ENCODE measurements at regions not wholly inside any gene's neighbourhood (a gene's known extent, or its start where the extent isn't known, plus 50 kb on each side); places are given as distances from the start of the nearest gene placed in this dataset.
"Not testable (repeated sequence)": the region's sequence is repeated elsewhere in the genome, so short reads cannot be mapped to it uniquely, and the experiment has no call there.

DNA sequence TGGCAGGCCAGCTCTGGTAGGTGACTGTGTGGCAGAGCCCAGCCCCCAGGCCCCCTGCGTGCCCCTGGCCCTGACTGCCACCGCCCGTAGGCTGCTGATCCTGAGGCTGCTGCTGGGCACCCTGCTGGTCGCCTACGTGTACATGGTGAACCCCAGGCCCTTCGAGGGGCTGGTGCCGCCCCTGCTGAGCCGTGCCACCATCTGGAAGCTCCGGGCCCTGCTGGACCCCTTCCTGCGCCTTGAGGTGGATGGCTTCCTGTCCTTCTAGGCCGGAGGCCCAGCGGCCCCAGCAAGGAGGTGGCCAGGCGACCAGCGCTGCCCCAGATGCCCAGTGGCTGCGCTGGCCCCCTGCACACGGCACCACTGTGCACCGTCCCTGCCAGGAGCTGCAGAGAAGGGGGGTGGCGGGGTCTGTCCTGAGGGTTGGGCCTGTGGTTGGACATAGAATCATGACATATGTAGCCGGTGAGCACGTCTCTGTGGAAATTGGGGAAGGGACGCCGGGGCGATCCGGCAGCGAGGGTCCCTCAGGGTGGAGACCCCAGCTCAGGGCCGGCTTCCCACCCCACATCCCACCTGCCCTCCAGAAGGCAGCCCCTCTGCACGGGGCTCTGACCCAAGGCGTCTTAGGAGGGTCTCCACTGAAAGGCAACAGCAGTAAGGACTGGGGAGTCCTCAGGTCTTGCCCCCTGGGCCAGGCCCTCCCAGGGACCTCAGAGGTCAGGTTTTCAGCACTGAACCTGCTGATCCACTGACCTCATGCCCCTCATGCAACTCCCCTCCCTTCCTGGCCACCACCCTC lies 185.4 kb downstream of the IGLL1 start:
- Mint-ChIP-seq H3K4me3 (ENCODE audit: unreplicated experiment) (no peak overlapping the region), H3K27me3 (ENCODE audit: insufficient read depth, unreplicated experiment) (no peaks in the 10 kb centered on the region), H3K36me3 (ENCODE audit: insufficient read depth, unreplicated experiment) (no peaks in the 10 kb centered on the region), H3K9me3 (ENCODE audit: unreplicated experiment) (no peaks in the 10 kb centered on the region), H3K27ac (ENCODE audit: low read depth, unreplicated experiment) (no peak overlapping the region), H3K4me1 (ENCODE audit: insufficient read depth, unreplicated experiment) (no peaks in the 10 kb centered on the region)
- POLR2A ChIA-PET = no interaction called here
- CTCF ChIA-PET = interaction anchor here (0.6 to 1.7 kb wide), 2 partner anchors 9 to 1189 kb away, joined by 3 to 5 read pairs; no protein-coding TSS in a partner anchor
- TF ChIP-seq, protein P1, sequence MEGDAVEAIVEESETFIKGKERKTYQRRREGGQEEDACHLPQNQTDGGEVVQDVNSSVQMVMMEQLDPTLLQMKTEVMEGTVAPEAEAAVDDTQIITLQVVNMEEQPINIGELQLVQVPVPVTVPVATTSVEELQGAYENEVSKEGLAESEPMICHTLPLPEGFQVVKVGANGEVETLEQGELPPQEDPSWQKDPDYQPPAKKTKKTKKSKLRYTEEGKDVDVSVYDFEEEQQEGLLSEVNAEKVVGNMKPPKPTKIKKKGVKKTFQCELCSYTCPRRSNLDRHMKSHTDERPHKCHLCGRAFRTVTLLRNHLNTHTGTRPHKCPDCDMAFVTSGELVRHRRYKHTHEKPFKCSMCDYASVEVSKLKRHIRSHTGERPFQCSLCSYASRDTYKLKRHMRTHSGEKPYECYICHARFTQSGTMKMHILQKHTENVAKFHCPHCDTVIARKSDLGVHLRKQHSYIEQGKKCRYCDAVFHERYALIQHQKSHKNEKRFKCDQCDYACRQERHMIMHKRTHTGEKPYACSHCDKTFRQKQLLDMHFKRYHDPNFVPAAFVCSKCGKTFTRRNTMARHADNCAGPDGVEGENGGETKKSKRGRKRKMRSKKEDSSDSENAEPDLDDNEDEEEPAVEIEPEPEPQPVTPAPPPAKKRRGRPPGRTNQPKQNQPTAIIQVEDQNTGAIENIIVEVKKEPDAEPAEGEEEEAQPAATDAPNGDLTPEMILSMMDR (IDR thresholded peaks at IDR 0.05; ENCODE audit: unreplicated experiment) = no peak
- DNase-seq (ENCODE audit: unreplicated experiment) = no peak
- no TSS peak for BruUV-seq (replicated peaks)
- intact Hi-C loops (cut with micrococcal nuclease) = no loop called here

DNA sequence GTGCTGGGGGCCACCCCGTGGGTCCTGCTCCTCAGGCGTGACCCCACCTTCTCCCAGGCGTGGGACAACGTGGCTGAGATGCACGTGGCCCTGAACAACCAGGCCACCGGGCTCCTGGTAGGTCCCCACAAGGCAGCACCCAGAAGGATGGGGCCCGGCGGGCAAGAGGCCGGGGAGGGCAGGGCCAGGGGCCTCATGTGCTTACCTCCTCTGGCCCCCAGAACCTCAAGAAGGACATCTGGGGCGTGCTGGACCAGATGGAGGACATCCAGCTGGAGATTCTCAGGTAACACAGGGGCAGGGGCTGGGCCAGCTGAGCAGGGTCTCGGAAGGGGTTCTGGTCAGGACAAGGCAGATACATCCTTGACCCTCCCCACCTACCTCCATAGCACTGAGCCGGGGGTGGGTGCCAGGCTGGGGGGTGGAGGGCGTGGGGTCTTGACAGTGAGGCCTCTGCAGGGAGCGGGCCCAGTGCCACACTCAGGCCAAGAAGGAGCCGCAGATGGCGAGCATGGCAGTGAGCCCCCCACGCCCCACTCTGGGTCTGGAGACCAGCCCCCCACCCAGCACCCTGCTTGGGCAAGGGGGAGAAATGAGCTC lies 186.3 kb downstream of the IGLL1 start:
- no peaks in the 10 kb centered on the region for H3K27me3 Mint-ChIP-seq (ENCODE audit: insufficient read depth, unreplicated experiment)
- no peak overlapping the region for H3K27ac Mint-ChIP-seq (ENCODE audit: low read depth, unreplicated experiment)
- no peaks in the 10 kb centered on the region for H3K4me1 Mint-ChIP-seq (ENCODE audit: insufficient read depth, unreplicated experiment)
- BruUV-seq (replicated peaks) = no TSS peak
- no peak overlapping the region for H3K4me3 Mint-ChIP-seq (ENCODE audit: unreplicated experiment)
- TF ChIP-seq, protein P1 (IDR thresholded peaks at IDR 0.05; ENCODE audit: unreplicated experiment) = no peak
- no peak for DNase-seq (ENCODE audit: unreplicated experiment)
- no peaks in the 10 kb centered on the region for H3K36me3 Mint-ChIP-seq (ENCODE audit: insufficient read depth, unreplicated experiment)
- H3K9me3 Mint-ChIP-seq (ENCODE audit: unreplicated experiment) = no peaks in the 10 kb centered on the region
- ChIA-PET POLR2A (no interaction called here), CTCF (interaction anchor here (0.7 kb wide), 1 partner anchor 241 kb away, joined by 3 read pairs; no protein-coding TSS in a partner anchor)
- intact Hi-C loops (cut with micrococcal nuclease) = no loop called here

DNA sequence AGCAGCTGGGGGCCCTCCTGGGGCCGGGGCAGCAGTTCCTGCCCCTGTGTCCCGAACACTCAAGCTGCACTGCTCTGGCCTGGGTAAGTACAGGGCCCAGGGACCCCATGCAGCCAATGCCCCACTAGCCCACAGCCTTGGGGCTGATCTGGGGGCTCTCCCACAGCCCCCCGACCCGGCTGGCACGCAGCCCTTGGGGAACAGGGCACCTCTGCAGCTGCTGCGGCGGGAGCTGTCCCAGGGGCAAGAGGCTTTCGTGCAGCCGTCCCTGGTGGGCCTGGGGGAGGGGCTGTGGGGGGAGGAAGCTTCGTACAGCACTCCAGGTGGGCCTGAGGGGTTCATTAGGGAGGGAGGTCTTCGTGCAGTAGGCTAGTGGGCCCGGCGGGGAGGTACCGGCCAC lies 186.9 kb downstream of the IGLL1 start:
- H3K27me3 Mint-ChIP-seq (ENCODE audit: insufficient read depth, unreplicated experiment); BruUV-seq (replicated peaks); H3K9me3 Mint-ChIP-seq (ENCODE audit: unreplicated experiment); H3K4me1 Mint-ChIP-seq (ENCODE audit: insufficient read depth, unreplicated experiment); H3K27ac Mint-ChIP-seq (ENCODE audit: low read depth, unreplicated experiment); CTCF ChIA-PET; POLR2A ChIA-PET; H3K4me3 Mint-ChIP-seq (ENCODE audit: unreplicated experiment); intact Hi-C loops (cut with micrococcal nuclease); H3K36me3 Mint-ChIP-seq (ENCODE audit: insufficient read depth, unreplicated experiment); DNase-seq (ENCODE audit: unreplicated experiment): not testable (repeated sequence)

DNA sequence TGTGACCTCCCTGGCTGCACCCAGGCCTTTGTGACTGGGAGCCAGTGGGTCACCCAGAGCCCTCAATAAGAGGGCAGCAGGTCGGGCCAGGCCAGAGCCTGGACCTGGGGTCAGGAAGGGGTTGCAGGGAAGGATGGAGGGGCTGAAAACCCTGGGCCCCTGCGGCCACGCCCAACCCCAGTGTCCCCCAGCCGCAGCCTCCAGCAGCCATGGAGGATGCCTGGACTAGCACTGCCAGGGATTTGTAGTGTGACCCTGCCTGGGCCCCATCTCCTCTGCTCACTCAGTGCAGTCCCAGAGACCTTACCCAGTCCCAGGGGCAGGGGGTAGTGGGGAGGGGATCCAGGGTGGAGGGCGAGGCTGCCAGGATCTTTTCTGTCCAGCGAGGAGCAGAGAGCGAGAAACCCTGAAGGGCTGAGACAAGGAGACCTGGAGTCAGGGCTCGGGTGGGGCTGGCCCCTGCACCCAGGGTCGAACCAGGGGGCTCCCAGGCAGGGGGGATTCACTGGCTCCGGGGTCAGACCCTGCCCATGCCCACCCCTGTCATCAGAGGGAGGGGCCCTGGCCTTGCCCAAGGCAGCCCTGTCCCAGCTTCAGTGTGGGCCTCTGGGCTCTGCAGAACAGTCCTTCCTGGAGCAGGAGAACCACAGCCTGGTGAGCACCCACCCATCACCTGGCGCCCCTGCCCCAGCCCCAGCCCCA lies 187.5 kb downstream of the IGLL1 start:
- no peaks in the 10 kb centered on the region for H3K9me3 Mint-ChIP-seq (ENCODE audit: unreplicated experiment)
- no TSS peak for BruUV-seq (replicated peaks)
- H3K27me3 Mint-ChIP-seq (ENCODE audit: insufficient read depth, unreplicated experiment) = no peaks in the 10 kb centered on the region
- CTCF ChIA-PET = no interaction called here
- intact Hi-C loops (cut with micrococcal nuclease) = no loop called here
- no peak overlapping the region for H3K4me3 Mint-ChIP-seq (ENCODE audit: unreplicated experiment)
- POLR2A ChIA-PET = no interaction called here
- H3K36me3 Mint-ChIP-seq (ENCODE audit: insufficient read depth, unreplicated experiment) = no peaks in the 10 kb centered on the region
- TF ChIP-seq, protein P1 (IDR thresholded peaks at IDR 0.05; ENCODE audit: unreplicated experiment) = no peak
- no peak overlapping the region for H3K27ac Mint-ChIP-seq (ENCODE audit: low read depth, unreplicated experiment)
- H3K4me1 Mint-ChIP-seq (ENCODE audit: insufficient read depth, unreplicated experiment) = no peaks in the 10 kb centered on the region
- no peak for DNase-seq (ENCODE audit: unreplicated experiment)

Data from MCF 10A (cell line).